HG02588 (cell line): ENCODE measurements at regions not wholly inside any gene's neighbourhood (a gene's known extent, or its start where the extent isn't known, plus 50 kb on each side); places are given as distances from the start of the nearest gene placed in this dataset.

Experiments
- ATAC-seq: cut with Tn5 transposase; IDR thresholded peaks from one replicate; pipeline ENCODE4 v1.9.1; 2021; ENCODE audit warnings: mild to moderate bottlenecking, moderate library complexity; ENCODE audit not compliant: unreplicated experiment

DNA sequence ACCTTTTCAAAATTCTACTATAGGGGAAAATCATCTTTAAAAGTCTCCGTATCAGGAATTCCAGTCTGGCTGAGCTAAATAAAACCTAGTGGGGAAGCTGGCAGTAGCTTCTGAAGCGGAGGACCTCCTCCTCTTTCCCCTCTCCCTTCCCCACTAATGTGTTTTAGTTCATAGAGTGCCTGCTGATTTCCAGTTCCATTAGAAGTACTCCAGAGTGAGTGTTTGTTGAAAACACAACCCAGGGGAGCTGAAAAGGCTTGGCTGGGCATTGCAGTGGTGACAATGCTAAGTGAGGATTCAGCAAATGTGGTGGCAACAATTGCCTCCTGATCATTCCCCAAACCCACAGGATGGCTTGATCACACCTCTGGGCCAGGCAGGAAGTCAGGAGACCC lies 144.2 kb upstream of the FRMD6 start:
- no peak for ATAC-seq

DNA sequence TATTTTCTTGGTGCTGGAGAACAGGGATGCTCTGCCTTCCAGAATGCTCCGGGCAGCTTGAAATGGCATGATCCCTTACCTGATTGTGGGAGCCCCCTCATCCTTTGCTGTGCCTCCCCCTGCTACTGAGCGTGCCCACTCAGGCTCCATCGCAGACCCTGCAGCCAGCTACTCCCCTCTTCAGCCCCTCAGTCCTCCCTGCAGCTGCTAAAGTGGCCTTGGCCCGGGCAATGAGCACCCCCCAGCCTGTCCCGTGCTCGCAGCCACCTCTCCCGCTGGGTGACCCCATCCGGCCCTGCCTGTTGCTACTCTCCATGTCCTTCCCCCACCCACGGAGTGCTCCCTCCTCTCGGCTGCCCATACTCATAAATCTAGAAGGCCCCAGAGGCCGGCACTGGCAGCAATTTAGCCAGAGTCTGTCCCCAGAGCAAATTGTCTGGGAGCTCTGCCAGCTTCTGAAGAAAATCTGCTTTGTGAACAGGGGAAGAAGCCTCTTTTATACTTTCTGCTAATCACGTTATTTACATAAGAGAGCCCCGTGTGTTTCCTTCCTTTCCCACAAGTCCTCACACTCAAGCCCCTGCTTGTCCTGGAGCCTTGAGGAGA lies 143.7 kb upstream of the FRMD6 start:
- no peak for ATAC-seq

DNA sequence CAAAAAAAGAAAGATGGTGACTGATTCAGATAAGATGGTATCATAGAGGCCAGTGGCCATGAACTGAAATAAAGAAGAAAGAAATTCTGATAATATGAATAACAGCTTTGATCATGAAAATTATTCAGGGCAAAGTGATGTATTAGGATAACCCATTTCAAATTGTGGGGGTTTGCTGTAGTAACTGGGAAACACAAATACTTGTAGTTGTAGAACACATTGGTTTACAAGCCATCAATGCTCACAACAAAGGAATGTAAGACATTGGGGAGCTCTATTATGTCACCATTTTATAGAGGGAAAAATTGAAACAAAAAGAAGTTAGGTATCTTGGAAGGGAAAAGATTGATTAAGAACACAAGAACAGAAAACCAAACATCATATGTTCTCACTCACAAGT lies 140.4 kb upstream of the FRMD6 start:
- no peak for ATAC-seq

DNA sequence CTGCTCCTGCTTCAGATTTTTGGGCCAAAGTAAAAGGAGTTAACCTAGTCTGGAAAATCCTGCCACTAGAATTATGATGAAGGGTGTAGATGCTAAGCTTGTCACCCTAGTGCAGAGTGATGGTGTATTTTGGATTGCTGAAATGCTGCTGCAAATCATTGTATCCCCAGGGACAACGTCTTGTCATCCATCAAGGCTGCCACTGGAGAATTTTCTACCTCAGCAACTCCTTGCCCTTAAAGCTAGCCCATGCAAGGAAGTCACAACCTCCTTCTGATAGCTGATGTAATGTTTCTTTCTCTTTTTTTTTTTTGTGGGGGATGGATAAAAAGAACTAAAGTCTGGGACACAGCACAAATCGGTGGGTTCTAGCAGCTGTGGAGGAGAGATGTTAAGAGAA lies 139.4 kb upstream of the FRMD6 start:
- ATAC-seq: no peak

DNA sequence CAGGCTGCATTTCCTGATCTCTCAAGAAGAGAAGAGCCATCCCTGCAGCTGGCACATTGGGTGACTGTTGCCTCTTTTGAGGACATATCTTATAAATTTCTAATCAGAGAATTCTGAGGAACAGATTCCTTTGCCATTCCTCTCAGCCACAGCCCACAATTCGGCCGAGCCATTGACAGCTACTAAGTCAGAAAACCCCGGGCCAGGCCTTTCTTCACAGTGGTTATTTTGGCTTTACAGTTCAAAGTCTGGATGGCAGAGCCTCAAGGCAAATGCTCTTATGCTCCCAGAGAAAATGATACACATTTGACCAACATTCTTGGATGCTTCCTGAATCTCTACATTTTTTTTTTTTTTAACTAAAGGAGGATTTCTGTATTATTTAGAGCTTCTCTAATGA lies 138.4 kb upstream of the FRMD6 start:
- ATAC-seq: no peak

DNA sequence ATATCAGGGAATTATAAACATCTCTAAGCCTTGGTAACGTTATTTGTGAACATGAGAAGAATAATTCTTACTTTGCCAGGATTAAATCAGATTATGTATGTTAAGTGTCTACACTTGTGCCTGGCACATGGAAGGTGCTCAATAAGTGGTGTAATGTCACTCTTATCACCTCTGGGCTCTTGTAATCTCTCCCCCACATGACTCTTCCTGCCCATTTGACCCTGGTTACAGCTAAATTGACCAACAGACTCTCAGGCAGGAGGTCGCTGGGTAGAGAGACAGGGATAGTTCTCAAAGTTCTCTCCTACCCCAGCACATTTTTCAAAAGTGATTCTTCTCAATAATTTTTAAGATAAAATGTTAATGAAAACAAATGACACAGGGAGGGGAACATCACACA lies 137.8 kb upstream of the FRMD6 start:
- ATAC-seq: no peak

DNA sequence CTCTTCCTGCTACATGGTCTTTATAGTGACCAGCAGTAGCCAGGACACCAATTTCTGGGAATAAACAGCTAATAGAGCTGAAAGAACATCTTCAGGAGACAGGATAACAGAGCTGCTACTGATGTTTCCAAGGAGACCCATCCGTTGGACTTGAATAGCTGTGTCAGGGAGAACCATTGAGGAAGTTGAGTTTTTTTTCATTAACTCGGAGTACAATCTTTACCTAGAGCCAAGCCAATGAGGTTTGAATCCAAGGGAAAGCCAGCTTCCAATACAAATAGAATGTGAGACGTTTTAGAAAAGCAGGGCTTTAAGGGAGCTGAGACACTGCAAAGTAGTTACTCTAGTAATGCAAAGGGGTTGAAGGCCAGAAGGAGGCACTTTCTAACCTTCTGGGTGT lies 136.1 kb upstream of the FRMD6 start:
- no peak for ATAC-seq

DNA sequence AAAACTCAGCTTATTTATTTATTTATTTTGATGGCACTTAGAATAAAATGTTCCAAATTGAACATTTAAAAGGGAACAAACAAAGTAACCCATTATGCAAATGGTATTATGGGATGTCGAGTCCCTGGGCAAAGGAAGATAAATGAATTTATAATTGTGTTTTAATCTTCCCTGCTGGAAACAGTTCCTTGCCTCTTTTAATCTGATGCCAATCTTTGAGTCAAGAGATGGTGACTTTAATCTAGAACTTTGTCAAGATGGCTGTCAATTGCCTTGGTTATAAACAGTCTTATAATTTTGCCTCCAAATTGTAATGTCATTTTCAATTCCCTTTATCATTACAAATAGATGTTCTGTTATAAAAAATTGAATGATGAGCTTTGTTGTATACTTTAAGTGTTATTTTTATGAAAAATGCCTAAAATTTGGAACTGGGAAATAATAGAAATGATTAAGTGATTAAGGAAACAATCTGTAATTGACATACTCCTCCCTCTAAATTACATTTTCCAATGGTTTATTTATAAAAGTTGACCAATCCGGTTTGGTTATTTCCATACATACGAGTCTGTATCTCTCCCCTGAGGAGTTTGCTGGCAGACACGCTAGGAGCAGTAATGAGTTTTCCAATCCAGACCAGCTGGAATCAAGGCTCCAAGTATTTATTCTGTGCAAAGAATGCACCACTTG lies 134.9 kb upstream of the FRMD6 start:
- no peak for ATAC-seq

DNA sequence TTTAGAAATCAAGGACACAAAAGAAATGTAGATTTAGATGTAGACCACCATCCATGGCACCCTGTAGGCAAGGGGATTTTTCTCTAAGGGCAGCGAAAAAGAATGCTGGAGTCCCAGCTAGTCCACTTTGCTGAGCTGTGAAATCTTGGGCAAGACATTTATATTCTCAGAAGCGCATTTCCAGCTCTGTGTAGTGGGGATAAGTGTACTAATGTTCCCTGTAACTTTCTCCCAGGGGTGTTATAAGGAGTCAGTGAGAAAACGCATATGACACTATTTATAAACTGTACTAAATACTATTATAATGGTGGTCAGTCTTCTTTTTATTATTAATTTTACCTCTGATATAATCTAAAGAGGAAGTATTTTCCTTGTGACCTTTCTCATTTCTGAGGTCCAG lies 133.4 kb upstream of the FRMD6 start:
- ATAC-seq: no peak

DNA sequence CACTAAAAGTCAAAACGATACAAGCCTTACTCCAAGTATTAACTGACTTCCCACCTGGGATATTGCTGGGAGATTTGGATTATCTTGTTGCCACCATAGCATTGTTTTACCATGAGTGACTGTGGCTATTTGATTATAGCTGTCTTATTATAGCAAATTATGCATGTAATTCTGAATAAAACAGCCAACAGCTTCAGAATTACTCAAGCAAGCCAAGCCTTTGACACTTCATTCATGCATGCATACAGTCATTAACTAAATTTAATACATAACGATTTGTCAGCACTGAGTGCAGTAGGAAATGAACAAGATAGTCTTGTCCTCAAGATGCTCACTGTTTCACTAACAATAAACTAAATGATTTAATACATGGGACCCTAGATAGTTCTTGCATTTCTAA lies 133.0 kb upstream of the FRMD6 start:
- no peak for ATAC-seq

DNA sequence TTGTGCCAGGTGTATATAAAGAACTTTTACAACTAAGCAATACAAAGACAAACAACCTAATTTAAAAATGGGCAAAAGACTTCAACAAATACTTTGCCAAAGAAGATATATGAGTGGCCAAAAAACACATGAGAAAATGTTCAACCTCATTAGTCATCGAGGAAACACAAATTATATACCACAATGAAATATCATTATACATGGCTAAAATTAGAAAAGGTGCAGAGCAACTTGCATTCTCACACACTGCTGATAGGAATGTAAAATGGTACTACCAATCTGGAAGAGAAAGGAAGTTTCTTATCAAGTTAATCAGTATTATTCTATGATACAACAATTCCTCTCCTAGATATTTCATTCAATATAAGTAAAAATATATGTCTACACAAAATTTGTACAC lies 131.6 kb upstream of the FRMD6 start:
- ATAC-seq: no peak

DNA sequence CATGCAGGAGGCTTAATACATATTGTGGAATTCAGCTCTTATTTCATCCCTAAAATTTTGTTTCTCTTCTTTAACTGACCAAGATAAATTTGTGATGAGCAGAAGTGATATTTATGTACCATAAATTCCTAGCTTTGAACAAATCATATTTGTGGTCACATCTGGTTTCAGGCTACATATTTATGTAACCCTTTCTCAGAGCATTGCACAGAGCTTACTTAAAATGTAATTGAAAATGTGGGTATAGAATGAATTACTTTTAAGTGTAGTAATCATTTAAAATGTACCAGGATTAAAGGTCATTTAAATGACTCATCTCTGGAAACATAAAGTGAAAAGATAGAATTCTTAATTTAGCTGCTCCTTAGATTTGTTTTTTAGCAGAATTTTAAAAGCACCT lies 129.9 kb upstream of the FRMD6 start:
- no peak for ATAC-seq

DNA sequence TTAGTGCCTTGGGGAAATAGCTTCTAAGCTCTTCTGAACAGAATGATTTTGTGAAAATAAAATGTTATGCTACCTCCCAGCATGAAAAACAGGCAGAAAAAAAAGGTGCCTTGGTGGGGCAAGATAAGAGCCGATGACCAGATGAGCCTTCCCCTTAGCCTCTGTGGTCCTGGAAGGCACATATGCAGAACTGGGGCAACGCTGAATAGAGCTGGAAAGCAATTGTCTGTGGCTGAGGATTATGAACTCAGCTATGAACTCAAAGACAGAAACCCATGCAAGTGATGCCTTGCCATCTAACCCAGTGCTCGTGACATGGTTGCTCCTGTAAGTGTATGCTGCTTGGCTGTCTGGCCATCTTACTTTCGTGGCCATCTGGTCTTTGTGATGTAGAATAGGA lies 128.5 kb upstream of the FRMD6 start:
- no peak for ATAC-seq

DNA sequence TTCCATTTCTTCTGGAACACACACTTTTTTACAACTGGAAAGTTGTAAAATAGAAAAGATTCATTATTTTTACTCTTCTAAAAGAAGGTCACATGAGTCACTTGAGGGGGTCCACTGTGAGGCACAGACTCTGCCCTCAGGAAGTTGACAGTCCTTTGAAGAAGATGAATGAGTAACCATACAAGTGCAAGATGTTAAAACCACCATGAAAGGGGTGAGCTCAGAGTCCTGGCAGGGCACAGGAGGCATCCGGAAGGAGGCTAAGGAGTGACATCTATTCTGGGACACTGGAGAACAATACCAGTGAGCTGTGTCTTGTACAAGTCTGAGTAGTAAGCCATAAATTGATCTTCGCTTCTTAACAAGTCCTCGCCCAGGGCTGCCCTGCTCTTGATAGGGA lies 126.0 kb upstream of the FRMD6 start:
- no peak for ATAC-seq

DNA sequence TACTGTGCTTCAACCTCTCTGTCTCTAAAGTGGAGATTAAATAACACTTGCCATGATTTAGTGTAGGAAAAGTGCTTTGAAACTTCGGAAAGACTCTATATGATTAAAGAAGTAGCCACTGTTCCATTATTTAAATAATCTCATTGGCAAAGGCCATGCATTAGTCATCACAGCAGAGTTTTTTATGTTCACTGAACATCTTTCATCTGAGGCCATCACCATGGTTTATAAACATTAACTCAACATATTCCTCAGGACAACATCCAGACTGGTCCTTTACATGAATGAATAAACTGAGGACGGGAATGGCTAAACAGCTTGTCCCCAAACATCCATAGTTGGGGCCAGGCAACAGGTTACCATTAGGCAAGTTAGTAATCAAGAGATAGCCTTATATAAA lies 124.6 kb upstream of the FRMD6 start:
- no peak for ATAC-seq

DNA sequence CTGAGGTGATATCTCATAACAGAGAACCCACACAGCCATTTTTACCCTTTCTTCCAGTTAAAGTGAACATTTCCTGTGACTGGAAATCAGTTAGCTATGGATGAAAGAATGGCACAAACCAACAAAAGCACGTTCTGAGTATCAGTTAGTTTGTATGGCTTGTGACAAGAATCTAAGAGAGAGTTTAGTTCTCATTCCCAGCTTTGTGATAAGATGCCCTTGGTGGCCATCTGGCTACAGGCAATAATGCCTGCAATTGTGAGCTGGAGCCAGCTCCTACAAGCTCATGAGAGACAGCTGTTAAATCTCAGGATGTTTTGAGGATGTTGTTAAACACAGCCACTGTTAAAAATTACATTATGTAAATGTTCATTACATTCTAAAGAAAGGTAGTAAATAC lies 122.0 kb upstream of the FRMD6 start:
- ATAC-seq: no peak

DNA sequence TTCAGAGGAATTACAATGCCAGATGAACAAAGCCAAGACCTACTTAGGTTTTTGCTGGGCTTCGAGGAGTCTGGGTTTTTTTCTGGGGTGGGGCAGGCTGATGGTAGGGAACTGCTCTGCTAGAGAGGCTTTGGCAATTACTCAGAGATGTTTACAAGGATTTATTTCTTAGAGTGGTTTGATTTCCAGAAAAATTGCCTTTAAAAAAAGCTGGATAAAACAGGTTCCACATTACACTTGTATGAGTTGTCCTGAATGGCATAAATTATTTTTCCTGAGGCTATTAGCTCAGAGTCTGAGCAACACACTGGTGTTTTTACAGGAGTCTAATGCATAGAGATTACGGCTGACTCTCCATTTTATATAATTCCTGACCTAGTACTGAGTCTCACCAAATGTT lies 118.5 kb upstream of the FRMD6 start:
- ATAC-seq: no peak

DNA sequence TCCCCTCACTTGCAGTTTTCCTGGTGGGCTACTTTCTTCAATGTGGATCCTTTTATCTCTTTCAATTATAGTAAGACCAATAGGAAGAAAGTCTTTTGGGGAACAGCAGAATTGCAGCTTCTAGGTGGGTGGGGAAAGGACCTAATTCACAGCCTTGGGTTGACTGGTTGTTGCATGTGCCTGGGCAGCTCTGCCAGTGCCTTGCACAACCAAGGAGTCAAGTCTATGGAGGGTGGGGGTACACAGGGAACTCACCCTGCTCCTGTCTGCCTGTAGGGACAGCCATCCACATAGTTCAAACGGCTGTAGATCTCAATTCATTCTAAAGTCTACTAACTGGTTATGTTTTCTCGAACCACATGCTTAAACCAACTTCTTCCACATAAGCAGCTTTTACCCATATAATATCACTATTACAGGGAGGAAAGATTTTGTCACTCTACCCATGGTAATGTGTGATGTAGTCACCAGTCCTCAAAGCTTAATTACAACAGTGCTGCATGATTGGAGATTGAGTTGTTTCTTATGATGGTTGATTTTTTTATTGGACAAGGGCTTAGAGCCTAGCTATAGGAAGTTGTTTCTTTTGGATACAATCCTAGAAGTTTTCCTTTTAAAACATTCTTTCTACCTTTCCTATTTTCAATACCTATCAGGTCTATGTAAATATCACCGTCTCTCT lies 117.7 kb upstream of the FRMD6 start:
- ATAC-seq: no peak

DNA sequence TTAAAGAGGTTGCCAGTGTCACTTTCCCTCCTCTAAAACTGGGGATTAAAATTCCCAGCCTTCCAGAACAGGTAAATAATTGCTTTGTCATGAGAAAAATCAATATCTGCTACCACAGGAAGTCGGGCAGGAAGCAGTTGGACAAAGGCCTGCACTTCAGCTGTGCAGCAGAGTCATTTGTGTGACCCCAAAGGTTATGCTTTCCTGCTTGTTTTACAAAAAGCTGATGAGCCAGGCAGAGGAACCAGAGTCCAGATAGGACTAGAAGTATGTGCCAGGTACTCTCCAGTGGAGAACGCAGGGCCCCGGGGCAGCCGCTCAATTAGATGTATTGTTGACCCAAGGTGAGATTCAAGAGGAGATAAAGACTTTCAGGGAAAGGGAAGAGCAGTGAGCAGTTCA lies 117.1 kb upstream of the FRMD6 start:
- ATAC-seq: no peak

DNA sequence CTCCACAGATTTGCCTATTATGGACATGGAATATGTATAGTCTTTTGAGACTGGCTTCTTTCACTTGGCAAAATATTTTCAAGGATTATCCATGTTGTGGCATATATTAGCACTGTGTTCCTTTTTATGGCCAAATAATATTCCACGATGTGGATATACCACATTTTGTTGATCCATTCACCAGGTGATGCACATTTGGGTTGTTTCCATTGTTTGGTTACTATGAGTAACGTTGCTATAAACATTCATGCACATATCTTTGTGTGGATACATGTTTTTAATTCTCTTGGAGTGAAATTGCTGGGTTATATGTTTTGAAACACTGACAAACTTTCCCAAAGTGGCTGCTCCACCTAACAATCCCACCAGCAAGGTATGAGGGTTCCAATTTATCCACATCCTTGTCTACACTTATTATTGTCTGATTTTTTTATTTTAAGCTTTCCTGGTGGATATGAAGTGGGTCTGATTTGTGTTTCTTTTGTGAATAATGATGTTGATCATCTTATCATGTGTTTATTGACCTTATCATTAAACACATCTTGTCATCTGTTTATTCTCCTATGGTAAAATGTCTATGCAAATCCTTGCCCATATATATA lies 116.2 kb upstream of the FRMD6 start:
- ATAC-seq: no peak

DNA sequence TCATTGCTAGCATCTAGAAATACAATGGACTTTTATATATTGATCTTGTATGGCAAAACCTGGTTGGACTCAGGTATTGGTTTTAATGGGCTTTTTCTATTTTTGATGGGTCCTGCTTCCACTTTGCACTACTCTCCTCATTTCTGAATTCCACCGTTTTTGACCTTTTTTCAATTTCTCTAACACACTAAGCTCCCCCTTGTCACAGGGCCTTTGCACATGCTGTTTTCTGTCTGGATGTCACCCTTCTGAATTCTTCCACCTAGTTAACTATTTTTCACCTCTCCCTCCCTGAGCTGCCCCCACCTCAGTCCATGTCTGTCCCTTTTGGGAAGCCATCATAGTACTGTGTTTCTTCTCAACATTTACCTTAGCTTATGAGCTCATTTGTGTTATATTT lies 112.7 kb upstream of the FRMD6 start:
- no peak for ATAC-seq

DNA sequence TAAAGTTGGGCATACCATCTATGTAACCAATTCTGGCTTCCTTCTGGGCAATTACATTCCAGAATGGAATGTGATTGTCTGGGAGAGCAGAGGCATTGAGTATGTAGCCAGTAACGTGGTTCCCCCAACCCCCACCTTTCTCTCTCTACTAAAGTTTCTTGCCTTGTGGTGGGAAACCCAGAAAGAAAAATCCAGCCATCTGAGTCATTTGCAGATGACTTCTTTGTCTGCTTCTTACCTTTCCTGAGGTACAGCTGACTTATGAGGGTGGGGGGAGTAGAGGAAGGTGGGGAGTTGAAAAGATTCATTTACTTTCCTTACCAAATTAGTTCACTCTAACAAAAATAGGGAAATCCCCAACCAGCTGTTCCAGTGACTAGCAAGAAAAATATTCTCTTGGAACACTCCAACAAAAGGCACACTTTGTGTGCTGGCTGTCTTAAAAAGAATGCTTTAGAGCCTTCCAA lies 112.1 kb upstream of the FRMD6 start:
- no peak for ATAC-seq
